SK-N-SH (cell line): ENCODE measurements at regions not wholly inside any gene's neighbourhood (a gene's known extent, or its start where the extent isn't known, plus 50 kb on each side); places are given as distances from the start of the nearest gene placed in this dataset.

Source experiments
- CTCF ChIA-PET: fragments of 300-600, 350-600 bp; formaldehyde crosslinking; extraction: SDS; loops from one replicate; lab custom pipeline; 2021; lab: Yijun Ruan, JAX
- POLR2A ChIA-PET: fragments of 350-600 bp; sonication (Branson Sonifier 250); formaldehyde crosslinking; extraction: SDS; loops from one replicate; lab custom pipeline; 2020; ENCODE audit warnings: antibody characterized with exemption, inconsistent platforms; lab: Yijun Ruan, JAX
- DNase-seq: peaks from one replicate; pipeline ENCODE4 v3.0.0; 2012
- H2AFZ ChIP-seq: fragments of 200-600 bp; sonication (generic); 2 replicates; pipeline ENCODE4 v1.8.1; 2016; ENCODE audit warnings: antibody characterized with exemption, mild to moderate bottlenecking, low read depth
- H3F3A ChIP-seq: fragments of 200-600 bp; sonication (generic); replicated peaks from 2 replicates; pipeline ENCODE3; 2016; ENCODE audit warnings: antibody characterized with exemption, mild to moderate bottlenecking; ENCODE audit not compliant: insufficient read depth
- H3K27ac ChIP-seq, 2 experiments: fragments of 200-500 bp in 1 of 2; fragments of 200-600 bp in 1 of 2; sonication (Bioruptor generic) in 1 of 2; sonication (generic), shearing (Covaris generic) in 1 of 2; 2 replicates each; pipeline versions ENCODE4 v1.5.1 to v1.6.1; 2014 to 2016; ENCODE audit warnings: low read depth in 2 of 2, inconsistent platforms in 1 of 2, low read length in 1 of 2, mild to moderate bottlenecking in 1 of 2, mixed read lengths in 1 of 2
- H3K27me3 ChIP-seq: fragments of 200-600 bp; sonication (generic), shearing (Covaris generic); 2 replicates; pipeline ENCODE4 v1.6.1; 2016; ENCODE audit warnings: mixed run types; ENCODE audit not compliant: insufficient read depth
- H3K36me3 ChIP-seq, 2 experiments: fragments of 200-500 bp in 1 of 2; fragments of 200-600 bp in 1 of 2; sonication (Bioruptor generic) in 1 of 2; sonication (generic) in 1 of 2; replicated peaks in 1 of 2; 2 replicates each; pipeline versions ENCODE3 to v1.5.1; 2014 to 2016; ENCODE audit warnings: low read length in 1 of 2, mild to moderate bottlenecking in 1 of 2; ENCODE audit not compliant: insufficient read depth in 2 of 2, control insufficient read depth in 1 of 2
- H3K4me1 ChIP-seq, 2 experiments: fragments of 200-500 bp in 1 of 2; fragments of 200-600 bp in 1 of 2; sonication (Bioruptor generic) in 1 of 2; sonication (generic), shearing (Covaris generic) in 1 of 2; 2 replicates each; pipeline versions ENCODE4 v1.5.1 to v1.6.1; 2014 to 2016; ENCODE audit warnings: low read depth in 1 of 2, low read length in 1 of 2, mixed run types in 1 of 2; ENCODE audit not compliant: insufficient read depth in 2 of 2, control insufficient read depth in 1 of 2
- H3K4me2 ChIP-seq: fragments of 200-600 bp; sonication (generic), shearing (Covaris generic); 2 replicates; pipeline ENCODE4 v1.6.1; 2017; ENCODE audit warnings: mixed run types
- H3K4me3 ChIP-seq, 2 experiments: fragments of 200-500 bp in 1 of 2; fragments of 200-600 bp in 1 of 2; sonication (Bioruptor generic) in 1 of 2; sonication (generic), shearing (Covaris generic) in 1 of 2; 2 replicates each; pipeline versions ENCODE4 v1.5.1 to v1.8.1; 2014 to 2016; ENCODE audit warnings: low read depth in 2 of 2, inconsistent platforms in 1 of 2, low read length in 1 of 2, mild to moderate bottlenecking in 1 of 2, mixed read lengths in 1 of 2, moderate library complexity in 1 of 2
- H3K79me2 ChIP-seq: fragments of 200-600 bp; sonication (generic); 2 replicates; pipeline ENCODE4 v1.8.1; 2017; ENCODE audit warnings: mild to moderate bottlenecking; ENCODE audit not compliant: insufficient read depth
- H3K9ac ChIP-seq: fragments of 200-600 bp; sonication (generic); 2 replicates; pipeline ENCODE4 v1.6.1; 2017; ENCODE audit warnings: mixed run types
- H3K9me2 ChIP-seq: fragments of 200-600 bp; sonication (generic); 2 replicates; pipeline ENCODE4 v1.6.1; 2017; ENCODE audit warnings: mixed run types
- H3K9me3 ChIP-seq: fragments of 200-600 bp; sonication (generic); 2 replicates; pipeline ENCODE4 v1.6.1; 2017; ENCODE audit warnings: mixed run types, mild to moderate bottlenecking, moderate library complexity
- H4K20me1 ChIP-seq: fragments of 200-600 bp; sonication (generic); 2 replicates; pipeline ENCODE4 v1.6.1; 2017; ENCODE audit warnings: mild to moderate bottlenecking, mixed run types; ENCODE audit not compliant: insufficient read depth
- EZH2phosphoT487 ChIP-seq: fragments of 200-600 bp; sonication (generic); IDR thresholded peaks from 2 replicates; pipeline ENCODE4 v1.6.1; 2017; ENCODE audit warnings: low read depth, mixed run types, mild to moderate bottlenecking, antibody characterized with exemption, moderate library complexity, borderline replicate concordance
- FOSL2 ChIP-seq: IDR thresholded peaks from 2 replicates; pipeline ENCODE4 v1.4.0; 2012; ENCODE audit warnings: low read depth, mild to moderate bottlenecking, moderate library complexity, borderline replicate concordance
- FOXJ3 ChIP-seq: sonication (generic); formaldehyde crosslinking; IDR thresholded peaks from 2 replicates; pipeline ENCODE4 v1.5.1; 2020; ENCODE audit warnings: mild to moderate bottlenecking, missing genetic modification reagents
- GABPA ChIP-seq: IDR thresholded peaks from 2 replicates; pipeline ENCODE4 v1.4.0; 2012; ENCODE audit warnings: low read depth, mild to moderate bottlenecking
- GATA2 ChIP-seq: sonication (generic); formaldehyde crosslinking; IDR thresholded peaks from 2 replicates; pipeline ENCODE4 v1.5.0; 2020; ENCODE audit warnings: mild to moderate bottlenecking, missing genetic modification reagents
- JUND ChIP-seq: IDR thresholded peaks from 2 replicates; pipeline ENCODE4 v1.4.0; 2012
- MEF2A ChIP-seq: IDR thresholded peaks from 2 replicates; pipeline ENCODE4 v1.4.0; 2012; ENCODE audit warnings: low read depth, borderline replicate concordance
- NFIC ChIP-seq: IDR thresholded peaks from 2 replicates; pipeline ENCODE4 v1.4.0; 2012; ENCODE audit warnings: borderline replicate concordance
- PBX3 ChIP-seq: IDR thresholded peaks from 2 replicates; pipeline ENCODE4; 2012
- POLR2AphosphoS5 ChIP-seq: IDR thresholded peaks from 2 replicates; pipeline ENCODE4 v1.6.1; 2012; ENCODE audit warnings: low read depth, low read length
- RCOR1 ChIP-seq: fragments of 150-350 bp; IDR thresholded peaks from 2 replicates; pipeline ENCODE4 v1.6.1; 2017; ENCODE audit warnings: antibody characterized with exemption, low read length
- REST ChIP-seq: IDR thresholded peaks from 2 replicates; pipeline ENCODE4 v1.6.1; 2012; ENCODE audit warnings: mild to moderate bottlenecking, low read depth, low read length, moderate library complexity
- RXRA ChIP-seq: IDR thresholded peaks from 2 replicates; pipeline ENCODE4 v1.4.0; 2012; ENCODE audit warnings: low read depth, mild to moderate bottlenecking, borderline replicate concordance
- TAF1 ChIP-seq: IDR thresholded peaks from 2 replicates; pipeline ENCODE4 v1.6.1; 2012; ENCODE audit warnings: low read depth, mild to moderate bottlenecking, low read length, moderate library complexity, borderline replicate concordance
- USF2 ChIP-seq: fragments of 150-350 bp; IDR thresholded peaks from 2 replicates; pipeline ENCODE4 v1.6.1; 2017; ENCODE audit warnings: antibody characterized with exemption, low read length, low read depth, borderline replicate concordance
- YY1 ChIP-seq: IDR thresholded peaks from 2 replicates; pipeline ENCODE4 v1.4.0; 2012; ENCODE audit warnings: low read depth, mild to moderate bottlenecking
- WGBS: methylation state at CpG from one replicate; pipeline ENCODE4 v1.1.6; 2017; ENCODE audit warnings: low lambda C conversion rate; 5-methylcytosine and 5-hydroxymethylcytosine counted together
- TF ChIP-seq, protein P1 (sequence below): IDR thresholded peaks from 2 replicates; pipeline ENCODE4 v1.4.0; 2012; ENCODE audit warnings: low read depth, borderline replicate concordance

DNA sequence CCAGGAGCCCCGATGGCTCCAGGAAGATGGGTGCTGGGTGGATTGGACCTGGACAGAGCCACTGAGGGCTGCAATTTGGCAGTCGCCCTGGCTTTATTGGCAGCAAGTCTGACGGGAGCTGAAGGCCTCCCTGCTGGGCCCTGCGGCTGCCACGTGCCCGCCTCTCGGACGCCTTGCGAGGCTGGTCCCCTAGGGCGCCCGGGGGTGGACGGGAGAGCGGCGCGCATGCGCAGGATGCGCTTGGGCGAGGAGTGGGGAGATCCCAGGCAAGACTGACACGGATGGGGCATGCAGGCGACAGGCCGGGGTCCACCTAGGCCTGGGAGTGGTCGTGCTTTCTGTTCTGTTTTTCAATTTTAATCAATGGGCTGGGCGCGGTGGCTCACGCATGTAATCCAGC is 150.0 kb downstream of the ADAMTS15 start (continued):
- TF ChIP-seq REST (no peak), EZH2phosphoT487 (no peak), NFIC (no peak), GATA2 (no peak)

DNA sequence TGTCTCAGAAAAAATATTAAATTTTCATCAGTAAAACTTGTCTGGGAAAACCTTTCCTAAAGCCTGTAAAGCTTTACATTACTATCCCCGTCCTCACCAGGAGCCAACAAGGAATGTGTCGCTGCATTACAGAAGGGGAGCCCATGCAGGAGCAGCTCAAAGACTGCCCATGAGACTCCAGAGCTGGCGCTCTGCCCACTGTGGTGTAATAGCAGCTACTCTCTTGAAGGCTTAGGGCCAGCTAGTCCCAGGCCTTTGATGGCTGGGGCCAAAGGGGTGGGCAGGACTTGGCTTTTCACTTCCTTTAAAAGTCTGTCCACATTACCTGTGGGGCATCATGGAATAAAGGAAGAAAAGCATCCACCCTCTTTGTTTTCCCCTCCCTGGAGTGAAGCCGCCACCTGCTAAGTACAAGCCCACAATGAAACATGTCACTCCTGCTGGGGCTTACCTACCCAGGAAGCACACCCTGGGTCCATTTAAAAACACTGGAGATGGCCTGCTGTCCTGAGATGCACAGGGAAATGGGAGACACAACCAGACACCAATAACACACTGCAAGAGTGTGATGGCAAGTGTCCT is 150.7 kb downstream of the ADAMTS15 start:
- Histone ChIP-seq H3K27me3 (no peaks in the 10 kb centered on the region), H3K36me3 (no peaks in the 10 kb centered on the region), H3K27ac (no peak overlapping the region), H3K79me2 (no peaks in the 10 kb centered on the region)
- CTCF ChIA-PET, result interaction anchor here (1.2 kb wide), 1 partner anchor 164 kb away, joined by 4 read pairs; no protein-coding TSS in a partner anchor
- TF ChIP-seq JUND (no peak), RCOR1 (no peak), POLR2AphosphoS5 (no peak), EZH2phosphoT487 (no peak), YY1 (no peak), MEF2A (no peak), RXRA (no peak), FOXJ3 (CRISPR knock-in tag) (no peak), NFIC (no peak), PBX3 (no peak), USF2 (no peak), TAF1 (no peak), FOSL2 (no peak), GABPA (no peak)
- TF ChIP-seq, protein P1, sequence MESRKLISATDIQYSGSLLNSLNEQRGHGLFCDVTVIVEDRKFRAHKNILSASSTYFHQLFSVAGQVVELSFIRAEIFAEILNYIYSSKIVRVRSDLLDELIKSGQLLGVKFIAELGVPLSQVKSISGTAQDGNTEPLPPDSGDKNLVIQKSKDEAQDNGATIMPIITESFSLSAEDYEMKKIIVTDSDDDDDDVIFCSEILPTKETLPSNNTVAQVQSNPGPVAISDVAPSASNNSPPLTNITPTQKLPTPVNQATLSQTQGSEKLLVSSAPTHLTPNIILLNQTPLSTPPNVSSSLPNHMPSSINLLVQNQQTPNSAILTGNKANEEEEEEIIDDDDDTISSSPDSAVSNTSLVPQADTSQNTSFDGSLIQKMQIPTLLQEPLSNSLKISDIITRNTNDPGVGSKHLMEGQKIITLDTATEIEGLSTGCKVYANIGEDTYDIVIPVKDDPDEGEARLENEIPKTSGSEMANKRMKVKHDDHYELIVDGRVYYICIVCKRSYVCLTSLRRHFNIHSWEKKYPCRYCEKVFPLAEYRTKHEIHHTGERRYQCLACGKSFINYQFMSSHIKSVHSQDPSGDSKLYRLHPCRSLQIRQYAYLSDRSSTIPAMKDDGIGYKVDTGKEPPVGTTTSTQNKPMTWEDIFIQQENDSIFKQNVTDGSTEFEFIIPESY, result no peak
- TF ChIP-seq, all 33 proteins: peak for 0
- Histone ChIP-seq H3K9me2 (no peaks in the 10 kb centered on the region), H2AFZ (no peak overlapping the region), H3K9me3 (no peaks in the 10 kb centered on the region), H3K9ac (no peak overlapping the region), H3K4me3 (no peak overlapping the region), H3K4me1 (peaks cover 0 to 6% of the 10 kb centered on the region in 2 experiments; a peak in 1 of 4 replicates), H3F3A (no peaks in the 10 kb centered on the region), H3K4me2 (no peak overlapping the region), H4K20me1 (no peaks in the 10 kb centered on the region)
- POLR2A ChIA-PET, result no interaction called here
- 95% methylated on average over 4 of the region's 4 CpGs for WGBS
- no peak for DNase-seq
